NB4 (cell line): ENCODE measurements at regions not wholly inside any gene's neighbourhood (a gene's known extent, or its start where the extent isn't known, plus 50 kb on each side); places are given as distances from the start of the nearest gene placed in this dataset.

Experiments
- DNase-seq: peaks from one replicate; pipeline ENCODE4 v3.0.0; 2010; ENCODE audit warnings: low read depth
- H3K4me3 ChIP-seq: one replicate; pipeline ENCODE4 v1.5.1; 2011; ENCODE audit warnings: mild to moderate bottlenecking, low read depth, low read length, moderate library complexity
- CTCF ChIP-seq: IDR thresholded peaks from one replicate; pipeline ENCODE4 v1.5.1; 2012; ENCODE audit warnings: low read depth, low read length
- MAX ChIP-seq: IDR thresholded peaks from 2 replicates; pipeline ENCODE4 v1.6.1; 2011; ENCODE audit warnings: low read depth, low read length
- MYC ChIP-seq: IDR thresholded peaks from 2 replicates; pipeline ENCODE4 v1.6.1; 2011; ENCODE audit warnings: low read depth, low read length
- POLR2A ChIP-seq: IDR thresholded peaks from 2 replicates; pipeline ENCODE4 v1.6.1; 2011; ENCODE audit warnings: mild to moderate bottlenecking; ENCODE audit not compliant: insufficient read length; ENCODE audit errors: extremely low read depth

GRCh38 chr2:129910446-129911362 lies 68.8 kb upstream of the RAB6C start:
- TF ChIP-seq MAX: no peak
- no peak for TF ChIP-seq CTCF
- TF ChIP-seq MYC: no peak
- no peak for TF ChIP-seq POLR2A
- DNase-seq: no peak
- H3K4me3 ChIP-seq: no peak overlapping the region

GRCh38 chr2:129911363-129912065 lies 68.0 kb upstream of the RAB6C start:
- TF ChIP-seq MYC: no peak
- H3K4me3 ChIP-seq: no peak overlapping the region
- no peak for DNase-seq

- DNase-seq: no peak
- TF ChIP-seq CTCF: no peak
- no peak for TF ChIP-seq POLR2A
- TF ChIP-seq MYC: no peak
- TF ChIP-seq MAX: no peak
- H3K4me3 ChIP-seq: no peak overlapping the region
Measured at GRCh38 chr2:129912066-129912820, 67.2 kb upstream of the RAB6C start.

- H3K4me3 ChIP-seq: no peak overlapping the region
- no peak for DNase-seq
- TF ChIP-seq CTCF (no peak), POLR2A (no peak), MAX (no peak), MYC (no peak)
Measured at GRCh38 chr2:129912871-129913694, 66.4 kb upstream of the RAB6C start.

- no peak overlapping the region for H3K4me3 ChIP-seq
- TF ChIP-seq MAX (no peak), MYC (no peak), POLR2A (no peak), CTCF (no peak)
- DNase-seq: no peak
Measured at GRCh38 chr2:129913695-129914495, 65.6 kb upstream of the RAB6C start.
